ENCODE measurements at regions not wholly inside any gene's neighbourhood (a gene's known extent, or its start where the extent isn't known, plus 50 kb on each side); places are given as distances from the start of the nearest gene placed in this dataset.
"Not testable (repeated sequence)": the region's sequence is repeated elsewhere in the genome, so short reads cannot be mapped to it uniquely, and the experiment has no call there.

- intact Hi-C loops (cut with micrococcal nuclease; ENCODE audit: unreplicated experiment) = no loop called here
- no peak for DNase-seq
- POLR2A ChIA-PET = no interaction called here
- Histone ChIP-seq H3K4me3 (ENCODE audit: low read depth, low read length) (no peak overlapping the region), H3K27me3 (replicated peaks; ENCODE audit: control insufficient read depth, insufficient read depth, low read length) (no peaks in the 10 kb centered on the region), H3K9me3 (no peaks in the 10 kb centered on the region), H3K4me1 (no peaks in the 10 kb centered on the region), H3K36me3 (ENCODE audit: control insufficient read depth, insufficient read depth, low read length) (no peaks in the 10 kb centered on the region)
- no peaks in the 10 kb centered on the region for H3K36me3 Mint-ChIP-seq (ENCODE audit: insufficient read depth, unreplicated experiment)
- H3K4me1 Mint-ChIP-seq (ENCODE audit: low read depth, unreplicated experiment) = no peaks in the 10 kb centered on the region
- CTCF ChIA-PET = no interaction called here
- BruUV-seq (replicated peaks) = no TSS peak
- no peaks in the 10 kb centered on the region for H3K27me3 Mint-ChIP-seq (ENCODE audit: insufficient read depth, unreplicated experiment)
- no peak overlapping the region for H3K4me3 Mint-ChIP-seq (ENCODE audit: unreplicated experiment)
- H3K27ac Mint-ChIP-seq (ENCODE audit: unreplicated experiment) = no peak overlapping the region
- H3K9me3 Mint-ChIP-seq (ENCODE audit: unreplicated experiment) = no peaks in the 10 kb centered on the region
- TF ChIP-seq, protein P1, sequence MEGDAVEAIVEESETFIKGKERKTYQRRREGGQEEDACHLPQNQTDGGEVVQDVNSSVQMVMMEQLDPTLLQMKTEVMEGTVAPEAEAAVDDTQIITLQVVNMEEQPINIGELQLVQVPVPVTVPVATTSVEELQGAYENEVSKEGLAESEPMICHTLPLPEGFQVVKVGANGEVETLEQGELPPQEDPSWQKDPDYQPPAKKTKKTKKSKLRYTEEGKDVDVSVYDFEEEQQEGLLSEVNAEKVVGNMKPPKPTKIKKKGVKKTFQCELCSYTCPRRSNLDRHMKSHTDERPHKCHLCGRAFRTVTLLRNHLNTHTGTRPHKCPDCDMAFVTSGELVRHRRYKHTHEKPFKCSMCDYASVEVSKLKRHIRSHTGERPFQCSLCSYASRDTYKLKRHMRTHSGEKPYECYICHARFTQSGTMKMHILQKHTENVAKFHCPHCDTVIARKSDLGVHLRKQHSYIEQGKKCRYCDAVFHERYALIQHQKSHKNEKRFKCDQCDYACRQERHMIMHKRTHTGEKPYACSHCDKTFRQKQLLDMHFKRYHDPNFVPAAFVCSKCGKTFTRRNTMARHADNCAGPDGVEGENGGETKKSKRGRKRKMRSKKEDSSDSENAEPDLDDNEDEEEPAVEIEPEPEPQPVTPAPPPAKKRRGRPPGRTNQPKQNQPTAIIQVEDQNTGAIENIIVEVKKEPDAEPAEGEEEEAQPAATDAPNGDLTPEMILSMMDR (IDR thresholded peaks at IDR 0.05; ENCODE audit: insufficient read depth in 1 of 2, low read depth in 1 of 2, low read length in 1 of 2, severe bottlenecking in 1 of 2, unreplicated experiment in 1 of 2) = no peak
Observed at GRCh38 chr1:194843077-194843476, 1656.7 kb upstream of the B3GALT2 start.

DNA sequence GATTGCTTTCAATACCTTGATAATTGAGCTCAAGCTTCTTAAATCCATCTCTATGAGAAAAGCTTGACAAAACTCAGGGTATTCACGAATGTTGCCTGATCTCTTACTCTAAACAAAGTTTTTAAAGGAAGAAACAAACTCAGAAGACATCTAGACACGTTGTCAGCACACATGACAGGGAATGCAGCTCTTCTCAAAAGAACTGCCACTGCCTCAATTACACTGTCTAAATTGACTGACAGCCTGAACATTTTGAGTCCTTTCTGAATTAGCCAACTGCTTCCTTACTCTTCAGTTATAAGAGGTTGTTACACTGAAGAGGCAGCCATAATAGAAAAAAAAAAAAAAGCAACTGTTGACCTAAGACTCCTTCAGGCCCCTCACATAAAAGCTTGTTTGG lies 1646.7 kb upstream of the B3GALT2 start:
- intact Hi-C loops (cut with micrococcal nuclease; ENCODE audit: unreplicated experiment) = no loop called here
- Mint-ChIP-seq H3K27ac (ENCODE audit: unreplicated experiment) (no peak overlapping the region), H3K9me3 (ENCODE audit: unreplicated experiment) (no peaks in the 10 kb centered on the region), H3K27me3 (ENCODE audit: insufficient read depth, unreplicated experiment) (no peaks in the 10 kb centered on the region), H3K4me3 (ENCODE audit: unreplicated experiment) (no peak overlapping the region), H3K36me3 (ENCODE audit: insufficient read depth, unreplicated experiment) (no peaks in the 10 kb centered on the region), H3K4me1 (ENCODE audit: low read depth, unreplicated experiment) (peaks cover 6% of the 10 kb centered on the region)
- no peak for DNase-seq
- TF ChIP-seq, protein P1 (IDR thresholded peaks at IDR 0.05; ENCODE audit: insufficient read depth in 1 of 2, low read depth in 1 of 2, low read length in 1 of 2, severe bottlenecking in 1 of 2, unreplicated experiment in 1 of 2) = no peak
- Histone ChIP-seq H3K4me3 (ENCODE audit: low read depth, low read length) (no peak overlapping the region), H3K27me3 (replicated peaks; ENCODE audit: control insufficient read depth, insufficient read depth, low read length) (no peaks in the 10 kb centered on the region), H3K4me1 (no peaks in the 10 kb centered on the region), H3K36me3 (ENCODE audit: control insufficient read depth, insufficient read depth, low read length) (no peaks in the 10 kb centered on the region), H3K9me3 (no peaks in the 10 kb centered on the region)
- ChIA-PET POLR2A (no interaction called here), CTCF (no interaction called here)
- no TSS peak for BruUV-seq (replicated peaks)

- intact Hi-C loops (cut with micrococcal nuclease; ENCODE audit: unreplicated experiment); BruUV-seq (replicated peaks); H3K4me1 ChIP-seq; POLR2A ChIA-PET; H3K9me3 ChIP-seq; H3K36me3 Mint-ChIP-seq (ENCODE audit: insufficient read depth, unreplicated experiment); H3K27ac Mint-ChIP-seq (ENCODE audit: unreplicated experiment); H3K4me1 Mint-ChIP-seq (ENCODE audit: low read depth, unreplicated experiment); H3K27me3 ChIP-seq (replicated peaks; ENCODE audit: control insufficient read depth, insufficient read depth, low read length); H3K4me3 ChIP-seq (ENCODE audit: low read depth, low read length); CTCF ChIA-PET; H3K9me3 Mint-ChIP-seq (ENCODE audit: unreplicated experiment); DNase-seq; H3K4me3 Mint-ChIP-seq (ENCODE audit: unreplicated experiment); H3K36me3 ChIP-seq (ENCODE audit: control insufficient read depth, insufficient read depth, low read length); H3K27me3 Mint-ChIP-seq (ENCODE audit: insufficient read depth, unreplicated experiment): not testable (repeated sequence)
Observed at GRCh38 chr1:194831595-194831994, 1645.2 kb upstream of the B3GALT2 start.

DNA sequence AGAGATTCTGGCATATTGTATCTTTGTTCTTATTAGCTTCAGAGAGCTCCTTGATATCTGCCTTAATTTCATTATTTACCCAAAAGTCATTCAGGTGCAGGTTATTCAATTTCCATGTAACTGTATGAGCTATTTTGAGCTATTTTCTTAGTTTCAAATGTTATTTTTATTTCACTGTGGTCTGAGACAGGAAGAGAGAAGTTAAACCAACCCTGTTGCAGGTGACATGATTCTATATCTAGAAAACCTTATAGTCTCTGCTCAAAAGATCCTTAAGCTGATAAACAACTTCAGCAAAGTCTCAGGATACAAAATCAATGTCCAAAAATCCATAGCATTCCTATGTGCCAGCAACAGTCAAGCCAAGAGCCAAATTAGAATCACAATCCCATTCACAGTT lies 1644.0 kb upstream of the B3GALT2 start:
- Mint-ChIP-seq H3K9me3 (ENCODE audit: unreplicated experiment) (no peaks in the 10 kb centered on the region), H3K27ac (ENCODE audit: unreplicated experiment) (no peak overlapping the region), H3K4me1 (ENCODE audit: low read depth, unreplicated experiment) (peaks cover 6% of the 10 kb centered on the region), H3K36me3 (ENCODE audit: insufficient read depth, unreplicated experiment) (no peaks in the 10 kb centered on the region), H3K27me3 (ENCODE audit: insufficient read depth, unreplicated experiment) (no peaks in the 10 kb centered on the region), H3K4me3 (ENCODE audit: unreplicated experiment) (no peak overlapping the region)
- intact Hi-C loops (cut with micrococcal nuclease; ENCODE audit: unreplicated experiment) = no loop called here
- H3K9me3 ChIP-seq = no peaks in the 10 kb centered on the region
- no peaks in the 10 kb centered on the region for H3K27me3 ChIP-seq (replicated peaks; ENCODE audit: control insufficient read depth, insufficient read depth, low read length)
- no peaks in the 10 kb centered on the region for H3K4me1 ChIP-seq
- ChIA-PET POLR2A (no interaction called here), CTCF (interaction anchor here (0.6 kb wide), 1 partner anchor 536 kb away, joined by 3 read pairs; no protein-coding TSS in a partner anchor)
- no peak overlapping the region for H3K4me3 ChIP-seq (ENCODE audit: low read depth, low read length)
- BruUV-seq (replicated peaks) = no TSS peak
- TF ChIP-seq, protein P1 (IDR thresholded peaks at IDR 0.05; ENCODE audit: insufficient read depth in 1 of 2, low read depth in 1 of 2, low read length in 1 of 2, severe bottlenecking in 1 of 2, unreplicated experiment in 1 of 2) = no peak
- no peak for DNase-seq
- no peaks in the 10 kb centered on the region for H3K36me3 ChIP-seq (ENCODE audit: control insufficient read depth, insufficient read depth, low read length)
